PC-3 (cell line): ENCODE measurements at regions not wholly inside any gene's neighbourhood (a gene's known extent, or its start where the extent isn't known, plus 50 kb on each side); places are given as distances from the start of the nearest gene placed in this dataset.

Experiments used
- ATAC-seq: fragments of 200-7000 bp; cut with Tn5 transposase; 2 replicates; pipeline ENCODE4 v1.9.1; 2020; ENCODE audit warnings: mild to moderate bottlenecking, moderate library complexity
- BruUV-seq: library from RNA; stranded (reverse); fragments of 400-500 nt; replicated peaks from 2 replicates; lab custom pipeline; 2021; lab: Mats Ljungman, UMichigan
- CTCF ChIA-PET: fragments of 300-600 bp; sonication (Branson Sonifier 250); formaldehyde crosslinking; loops from one replicate; lab custom pipeline; 2022; ENCODE audit warnings: antibody characterized with exemption; lab: Charles Lee
- POLR2A ChIA-PET: fragments of 300-600 bp; sonication (Branson Sonifier 250); formaldehyde crosslinking; loops from one replicate; lab custom pipeline; 2022; ENCODE audit warnings: antibody characterized with exemption; ENCODE audit not compliant: unreplicated experiment; lab: Charles Lee
- DNase-seq: peaks from one replicate; pipeline ENCODE4 v3.0.0-alpha.2; 2015
- H2AFZ ChIP-seq: fragments of 300-600 bp; sonication (generic); 2 replicates; pipeline ENCODE4 v1.6.0; 2016; ENCODE audit warnings: antibody characterized with exemption, low read length
- H3F3A ChIP-seq: fragments of 300-600 bp; sonication (generic); one replicate; pipeline ENCODE4 v1.6.0; 2017; ENCODE audit warnings: antibody characterized with exemption, low read length, control low read depth, mild to moderate bottlenecking; ENCODE audit not compliant: unreplicated experiment
- H3K27ac ChIP-seq: fragments of 300-600 bp; sonication (generic); 2 replicates; pipeline ENCODE4 v1.5.1; 2016; ENCODE audit warnings: mild to moderate bottlenecking, low read length
- H3K27me3 ChIP-seq: fragments of 300-600 bp; sonication (generic); 2 replicates; pipeline ENCODE4 v1.6.1; 2016; ENCODE audit warnings: low read length, mixed read lengths
- H3K36me3 ChIP-seq: fragments of 300-600 bp; sonication (generic); 2 replicates; pipeline ENCODE4 v1.6.1; 2016; ENCODE audit warnings: low read depth, mixed run types, low read length, mixed read lengths
- H3K4me1 ChIP-seq: fragments of 300-600 bp; sonication (generic); 2 replicates; pipeline ENCODE4 v1.5.1; 2016; ENCODE audit warnings: low read length; ENCODE audit not compliant: insufficient read depth
- H3K4me2 ChIP-seq: fragments of 300-600 bp; sonication (generic); 2 replicates; pipeline ENCODE4 v1.6.0; 2016; ENCODE audit warnings: low read length
- H3K4me3 ChIP-seq: fragments of 300-600 bp; sonication (generic); 2 replicates; pipeline ENCODE4 v1.5.1; 2016; ENCODE audit warnings: mild to moderate bottlenecking, low read length, mixed read lengths
- H3K79me2 ChIP-seq: fragments of 300-600 bp; sonication (generic); 2 replicates; pipeline ENCODE4 v1.6.1; 2017; ENCODE audit warnings: low read length, mixed read lengths
- H3K9ac ChIP-seq: fragments of 300-600 bp; sonication (generic); 2 replicates; pipeline ENCODE4 v1.6.0; 2016; ENCODE audit warnings: mild to moderate bottlenecking, low read length
- H3K9me2 ChIP-seq: fragments of 300-600 bp; sonication (generic); replicated peaks from 2 replicates; pipeline ENCODE4 v1.6.1; 2016; ENCODE audit warnings: mixed run types, low read length, mixed read lengths
- H3K9me3 ChIP-seq: fragments of 300-600 bp; sonication (generic); 2 replicates; pipeline ENCODE4 v1.6.1; 2016; ENCODE audit warnings: low read length, mixed read lengths
- H4K20me1 ChIP-seq: fragments of 300-600 bp; sonication (generic); 2 replicates; pipeline ENCODE4 v1.6.1; 2016; ENCODE audit warnings: low read length, mixed read lengths
- CTCF ChIP-seq: fragments of 300-600 bp; sonication (generic); conservative IDR thresholded peaks from 2 replicates; pipeline ENCODE4 v1.5.1; 2017; ENCODE audit warnings: antibody characterized with exemption, low read depth, mild to moderate bottlenecking, low read length
- EZH2 ChIP-seq: fragments of 300-600 bp; sonication (generic); IDR thresholded peaks from one replicate; pipeline ENCODE4 v1.6.1; 2017; ENCODE audit warnings: antibody characterized with exemption, mild to moderate bottlenecking, low read length; ENCODE audit not compliant: unreplicated experiment
- EZH2phosphoT487 ChIP-seq: fragments of 300-600 bp; sonication (generic); IDR thresholded peaks from 2 replicates; pipeline ENCODE4 v1.6.1; 2018; ENCODE audit warnings: mild to moderate bottlenecking, antibody characterized with exemption, low read length, borderline replicate concordance
- intact Hi-C: fragments of 100-400 bp; cut with micrococcal nuclease; formaldehyde crosslinking; loops from 2 replicates; pipeline ENCODE4 v1.9.0; 2023

DNA sequence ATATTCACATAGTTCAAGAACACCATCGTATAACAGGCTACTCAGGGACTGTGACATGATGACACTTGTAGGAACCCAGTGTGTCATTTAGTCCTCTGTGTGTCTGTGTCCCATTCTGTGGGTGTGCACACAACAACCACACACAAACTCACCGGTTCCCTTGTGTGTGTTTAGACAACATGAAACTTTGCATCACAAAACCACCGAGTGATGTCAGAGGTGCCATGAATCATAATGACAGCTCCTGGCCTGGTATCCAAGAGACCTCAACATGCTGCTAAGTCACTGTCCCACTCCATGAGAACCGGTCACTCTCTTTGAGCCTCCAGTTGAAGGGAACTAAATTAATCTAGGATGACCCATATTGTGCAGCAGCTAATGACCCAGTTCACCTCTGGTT, 421.3 kb downstream of the PREX1 start:
- Histone ChIP-seq H2AFZ (no peak overlapping the region), H3K79me2 (no peaks in the 10 kb centered on the region), H3K27ac (no peak overlapping the region), H3K4me3 (no peak overlapping the region), H3K4me2 (no peak overlapping the region), H4K20me1 (no peaks in the 10 kb centered on the region), H3K9ac (no peak overlapping the region), H3K27me3 (peaks cover 94% of the 10 kb centered on the region), H3K9me2 (no peaks in the 10 kb centered on the region), H3K9me3 (no peaks in the 10 kb centered on the region), H3K36me3 (no peaks in the 10 kb centered on the region), H3K4me1 (no peaks in the 10 kb centered on the region), H3F3A (no peaks in the 10 kb centered on the region)
- intact Hi-C loops: no loop called here
- DNase-seq (no peak), ATAC-seq (no peak)
- ChIA-PET POLR2A (no interaction called here), CTCF (no interaction called here)
- no TSS peak for BruUV-seq
- no peak for TF ChIP-seq EZH2
- no peak for TF ChIP-seq EZH2phosphoT487
- no peak for TF ChIP-seq CTCF

GRCh38 chr20:48405909-48406308, 421.9 kb downstream of the PREX1 start:
- H3K27me3 ChIP-seq: peaks cover 94% of the 10 kb centered on the region
- TF ChIP-seq CTCF: peak; percentile 31; the same call in 1 of the 2 replicates
- TF ChIP-seq EZH2: no peak
- H3K9me2 ChIP-seq: no peaks in the 10 kb centered on the region
- ChIA-PET POLR2A (no interaction called here), CTCF (interaction anchor here (1.1 kb wide), 1 partner anchor 214 kb away, joined by 3 read pairs; no protein-coding TSS in a partner anchor)
- no peaks in the 10 kb centered on the region for H3F3A ChIP-seq
- no peaks in the 10 kb centered on the region for H3K36me3 ChIP-seq
- H3K79me2 ChIP-seq: no peaks in the 10 kb centered on the region
- H3K4me2 ChIP-seq: no peak overlapping the region
- DNase-seq (no peak), ATAC-seq (no peak)
- no TSS peak for BruUV-seq
- H3K9me3 ChIP-seq: no peaks in the 10 kb centered on the region
- H4K20me1 ChIP-seq: no peaks in the 10 kb centered on the region
- no peaks in the 10 kb centered on the region for H3K4me1 ChIP-seq
- intact Hi-C loops: no loop called here
- no peak overlapping the region for H3K27ac ChIP-seq
- H3K4me3 ChIP-seq: no peak overlapping the region
- no peak overlapping the region for H2AFZ ChIP-seq
- H3K9ac ChIP-seq: no peak overlapping the region

DNA sequence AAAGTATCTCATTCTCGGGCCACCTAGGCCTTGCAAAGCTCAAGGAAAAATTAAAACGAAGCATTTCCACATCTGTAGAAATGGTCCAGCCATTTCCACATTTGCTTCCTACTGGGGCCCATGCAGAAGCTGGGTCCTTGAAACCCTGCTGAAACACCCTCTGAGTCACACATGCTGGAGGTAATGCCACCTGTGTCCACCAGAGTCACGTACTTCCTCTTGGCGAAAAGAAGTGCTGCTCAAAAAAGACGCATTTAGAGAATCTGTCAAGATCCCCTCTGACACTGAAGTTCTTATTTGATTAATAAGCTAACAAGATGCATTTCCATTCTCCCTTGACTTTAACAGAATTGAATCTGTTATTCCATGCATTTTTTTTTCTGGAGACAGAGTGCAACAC, 423.2 kb downstream of the PREX1 start:
- CTCF ChIA-PET: interaction anchor here (0.6 kb wide), 1 partner anchor 180 kb away, joined by 3 read pairs; no protein-coding TSS in a partner anchor
- H3K9me3 ChIP-seq: no peaks in the 10 kb centered on the region
- DNase-seq (peak; percentile 37), ATAC-seq (0 out of 2 replicates have a peak, but pooled peaks have one; percentile 20)
- intact Hi-C loops: no loop called here
- POLR2A ChIA-PET: no interaction called here
- H3K4me3 ChIP-seq: no peak overlapping the region
- no TSS peak for BruUV-seq
- no peak overlapping the region for H3K9ac ChIP-seq
- no peaks in the 10 kb centered on the region for H3F3A ChIP-seq
- no peaks in the 10 kb centered on the region for H3K4me1 ChIP-seq
- no peak overlapping the region for H3K27ac ChIP-seq
- H3K27me3 ChIP-seq: peaks cover 94% of the 10 kb centered on the region
- no peaks in the 10 kb centered on the region for H4K20me1 ChIP-seq
- TF ChIP-seq CTCF: peak; percentile 47; the same call in 1 of the 2 replicates
- no peak for TF ChIP-seq EZH2phosphoT487
- H3K79me2 ChIP-seq: no peaks in the 10 kb centered on the region
- H2AFZ ChIP-seq: no peak overlapping the region
- no peak overlapping the region for H3K4me2 ChIP-seq
- H3K9me2 ChIP-seq: no peaks in the 10 kb centered on the region
- H3K36me3 ChIP-seq: no peaks in the 10 kb centered on the region
